DMS79 treated with DMSO at 0.1 percent for 48 hours (cell line): ENCODE measurements at regions not wholly inside any gene's neighbourhood (a gene's known extent, or its start where the extent isn't known, plus 50 kb on each side); places are given as distances from the start of the nearest gene placed in this dataset.
"Not testable (repeated sequence)": the region's sequence is repeated elsewhere in the genome, so short reads cannot be mapped to it uniquely, and the experiment has no call there.

Experiments
- DNase-seq: peaks from one replicate; lab custom pipeline; 2025; lab: John Stamatoyannopoulos, UW

DNA sequence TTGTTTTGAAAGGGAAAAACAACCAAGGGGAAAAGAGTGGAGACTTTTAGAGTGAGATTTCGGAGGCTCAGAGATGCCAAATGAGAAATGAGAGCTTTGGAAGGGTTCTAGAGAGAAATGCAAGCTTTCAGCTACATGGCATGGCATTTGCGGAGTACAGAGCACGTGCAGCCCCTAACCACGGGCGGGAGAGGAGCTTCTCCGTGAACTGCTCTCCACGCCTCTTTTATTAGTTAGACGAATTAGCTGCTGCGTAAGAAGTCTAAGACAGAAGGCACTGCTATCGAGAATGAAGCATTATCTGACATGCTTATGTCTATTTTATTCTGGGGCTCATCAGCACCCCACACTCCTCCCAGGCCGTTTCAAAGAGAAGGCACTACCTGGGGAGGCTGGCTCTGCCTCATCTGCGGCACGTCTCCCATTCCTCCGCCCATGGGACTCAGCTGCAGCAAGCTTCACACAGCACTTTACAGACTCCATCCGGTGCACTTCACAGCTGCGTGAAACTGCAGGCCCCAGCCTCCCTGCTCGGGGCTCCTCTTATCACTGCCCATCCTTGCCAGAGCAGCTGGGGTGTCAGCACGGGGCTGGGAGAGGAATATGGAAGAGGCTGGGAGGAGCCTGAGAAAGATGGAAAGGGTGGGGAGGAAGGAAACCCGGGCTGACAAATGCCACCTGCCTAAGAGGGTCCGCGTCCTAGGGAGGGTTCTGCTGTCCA is 207.3 kb upstream of the APCDD1 start:
- DNase-seq, result no peak

DNA sequence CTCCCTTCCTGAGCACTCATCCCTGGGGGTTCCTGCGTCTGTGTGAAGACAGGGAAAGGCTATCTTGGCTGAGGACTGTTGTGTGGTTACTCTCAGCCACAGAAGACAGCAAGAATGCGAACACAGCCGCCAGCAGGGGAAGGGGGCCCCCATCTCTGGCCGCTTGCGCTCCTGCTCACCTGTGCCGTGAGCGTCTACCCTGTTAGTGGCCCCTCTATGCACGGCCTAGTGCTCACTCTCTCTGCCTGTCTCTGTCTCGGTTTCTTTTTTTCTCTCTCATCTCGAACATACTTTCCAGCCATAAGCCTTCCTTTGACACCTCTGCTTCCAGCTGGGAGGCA is 206.7 kb upstream of the APCDD1 start:
- DNase-seq, result no peak

DNA sequence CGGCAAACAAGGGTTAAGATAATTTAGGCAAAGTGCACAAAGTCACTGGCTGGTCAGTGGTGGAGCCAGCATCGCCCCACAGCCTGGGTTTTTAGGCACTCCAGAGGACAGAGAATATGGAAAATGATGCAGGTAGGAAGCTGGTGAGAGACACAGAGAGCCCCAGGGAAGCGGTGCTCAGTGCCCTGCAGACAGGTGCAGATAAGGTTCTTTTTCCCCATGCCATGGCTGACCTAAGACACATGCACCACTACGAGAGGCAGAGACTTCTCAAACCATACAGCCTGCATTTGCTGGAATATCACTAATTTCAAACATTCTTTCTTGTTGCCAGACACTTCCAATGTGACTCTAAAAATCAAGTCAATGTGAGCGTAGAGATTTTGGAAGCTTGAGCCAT is 205.7 kb upstream of the APCDD1 start:
- no peak for DNase-seq

DNA sequence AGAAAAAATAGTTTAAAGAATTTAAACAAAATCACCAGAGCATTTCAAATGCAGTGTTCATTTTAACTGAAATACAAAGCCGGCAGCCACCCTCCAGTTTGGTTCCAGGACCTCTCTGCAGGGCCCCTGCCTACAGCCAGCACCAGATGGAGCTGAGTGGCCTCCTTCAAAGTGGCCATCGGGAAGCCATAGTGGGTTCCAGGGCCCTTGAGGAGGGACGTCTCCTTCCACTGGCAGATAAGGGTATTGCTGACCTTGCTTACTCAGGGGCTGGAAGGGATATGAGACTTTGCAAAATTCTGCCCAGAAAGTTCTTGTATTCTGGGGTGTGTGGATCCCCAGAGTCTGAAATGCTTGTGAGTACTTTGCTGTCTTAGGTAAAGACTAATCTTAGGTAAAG is 205.2 kb upstream of the APCDD1 start:
- DNase-seq, result no peak

DNA sequence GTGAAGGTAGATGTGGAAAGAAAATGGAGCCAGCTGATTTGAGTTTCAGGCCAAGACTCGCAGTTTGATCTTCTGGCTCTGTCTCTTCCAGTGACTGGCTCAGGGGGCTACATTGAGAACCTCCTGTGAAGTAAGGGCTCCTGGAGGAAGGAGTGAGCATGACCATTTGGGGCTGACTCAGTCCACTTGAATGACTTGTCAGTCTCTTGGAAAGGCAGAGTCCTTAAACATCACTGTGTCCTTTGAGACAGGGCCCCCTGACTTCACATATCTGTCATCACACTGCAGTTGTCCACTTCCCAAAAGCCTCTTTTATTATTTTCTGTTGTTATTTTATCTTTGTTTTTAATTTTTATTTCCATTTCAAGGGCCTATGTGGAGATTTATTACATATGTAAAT is 204.6 kb upstream of the APCDD1 start:
- no peak for DNase-seq

DNA sequence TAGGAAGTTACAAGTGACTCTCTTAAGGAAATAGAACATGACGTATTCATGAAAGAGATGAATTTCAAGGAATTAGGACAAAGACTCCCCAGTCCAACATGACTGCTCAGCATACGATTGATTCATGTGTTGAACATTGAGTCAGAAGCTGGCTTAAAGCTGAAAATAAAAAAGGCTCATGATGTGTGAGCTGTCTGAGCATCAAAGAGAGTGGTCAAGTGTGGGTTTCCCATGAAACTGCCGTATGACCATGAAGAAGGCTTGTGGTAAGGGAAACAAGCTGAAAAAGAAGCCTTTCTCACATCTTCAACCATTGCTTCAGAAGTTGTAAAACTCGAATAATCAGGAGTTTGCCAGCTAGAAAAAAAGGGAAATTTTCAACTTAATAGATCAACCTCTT is 201.9 kb upstream of the APCDD1 start:
- no peak for DNase-seq

DNA sequence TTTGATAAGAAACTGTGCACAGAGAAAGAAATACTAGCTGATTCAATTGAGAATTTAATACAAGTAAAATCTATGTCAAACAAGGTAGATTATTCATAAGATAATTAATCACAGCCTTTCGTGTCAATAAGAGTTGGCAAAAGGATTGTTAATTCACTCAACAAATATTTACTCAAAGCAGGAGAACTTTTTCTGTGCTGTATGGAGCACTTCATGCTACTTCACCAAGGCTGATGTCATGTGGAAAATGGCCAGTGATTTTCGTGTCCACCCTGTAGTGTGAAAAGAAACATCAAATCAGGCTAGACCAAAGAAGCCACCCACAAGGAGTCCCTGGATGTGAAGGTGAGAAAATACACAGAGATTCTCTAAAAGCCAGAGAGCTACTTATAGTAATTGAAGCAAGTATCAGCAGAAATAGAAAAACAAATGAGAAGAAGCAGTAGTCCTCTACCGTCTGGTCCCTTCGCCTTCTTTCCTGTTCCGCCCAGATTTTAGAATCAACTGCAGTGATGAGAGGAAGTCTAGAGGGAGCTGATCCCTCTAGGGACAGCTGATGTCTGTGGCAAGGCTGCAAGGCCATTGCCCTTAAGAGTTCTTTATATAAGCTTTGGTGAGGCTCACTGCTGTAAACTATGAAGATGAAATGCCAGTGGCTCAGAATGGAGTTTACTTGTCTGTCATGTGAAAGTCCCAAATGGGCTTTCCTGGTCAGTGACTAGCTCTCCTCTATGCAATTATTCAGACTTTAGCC is 201.3 kb upstream of the APCDD1 start:
- DNase-seq, result no peak

DNA sequence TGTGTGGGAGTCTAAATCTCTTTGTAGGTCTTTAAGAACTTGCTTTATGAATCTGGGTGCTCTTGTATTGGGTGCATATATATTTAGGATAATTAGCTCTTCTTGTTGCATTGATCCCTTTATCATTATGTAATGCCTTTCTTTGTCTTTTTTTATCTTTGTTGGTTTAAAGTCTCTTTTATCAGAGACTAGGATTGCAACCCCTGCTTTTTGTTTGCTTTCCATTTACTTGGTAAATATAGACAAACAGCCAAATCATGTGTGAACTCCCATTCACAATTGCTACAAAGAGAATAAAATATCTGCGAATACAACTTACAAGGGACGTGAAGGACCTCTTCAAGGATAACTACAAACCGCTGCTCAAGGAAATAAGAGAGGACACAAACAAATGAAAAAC is 198.2 kb upstream of the APCDD1 start:
- not testable (repeated sequence) for DNase-seq

DNA sequence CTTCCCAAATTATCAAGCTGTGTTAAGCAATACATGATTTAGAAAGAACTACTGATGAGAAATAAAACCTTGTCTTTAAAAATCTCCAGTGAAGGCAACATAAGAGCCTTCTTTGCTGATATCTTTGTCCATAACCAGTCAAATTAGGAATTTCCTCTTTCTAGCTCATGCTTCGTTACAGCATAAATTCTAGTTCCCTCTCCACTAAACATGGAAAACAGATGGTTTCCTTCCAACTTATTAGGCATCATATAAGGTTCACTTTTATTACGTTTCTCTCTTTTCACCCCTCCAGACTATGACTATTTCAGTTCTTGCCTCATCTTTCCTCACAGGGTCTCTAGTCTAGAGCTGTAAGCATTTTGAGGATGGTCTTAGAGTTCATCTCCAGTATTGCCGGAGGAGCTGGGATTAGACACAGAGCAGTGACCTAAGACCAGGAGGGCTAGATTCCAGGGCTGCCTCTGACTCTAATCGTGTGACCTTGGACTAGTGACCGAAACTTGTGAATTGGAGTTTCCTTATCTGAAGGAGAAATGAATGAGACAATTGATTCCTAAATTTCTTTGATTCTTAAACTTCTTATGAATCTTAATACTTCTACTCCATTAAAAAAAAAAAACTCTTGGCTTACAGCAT is 195.5 kb upstream of the APCDD1 start:
- no peak for DNase-seq

DNA sequence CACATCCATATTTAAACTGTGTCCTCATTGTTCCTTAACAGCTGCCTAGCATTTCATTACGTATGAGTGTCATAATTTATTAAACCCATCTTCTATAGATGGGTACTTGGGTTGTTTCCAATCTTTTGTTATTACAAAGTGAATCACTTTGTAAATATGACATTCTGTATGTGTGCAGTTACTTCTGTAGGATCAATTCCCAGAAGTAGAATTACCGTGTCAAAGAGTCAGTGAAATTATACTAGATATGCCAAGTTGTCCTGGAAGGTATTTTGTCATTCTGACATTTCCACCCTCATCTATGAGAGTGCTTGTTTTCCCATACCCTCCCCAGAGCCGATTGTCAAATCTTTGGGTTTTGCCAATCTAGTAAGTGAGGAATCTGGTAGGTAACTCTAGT is 194.5 kb upstream of the APCDD1 start:
- no peak for DNase-seq

DNA sequence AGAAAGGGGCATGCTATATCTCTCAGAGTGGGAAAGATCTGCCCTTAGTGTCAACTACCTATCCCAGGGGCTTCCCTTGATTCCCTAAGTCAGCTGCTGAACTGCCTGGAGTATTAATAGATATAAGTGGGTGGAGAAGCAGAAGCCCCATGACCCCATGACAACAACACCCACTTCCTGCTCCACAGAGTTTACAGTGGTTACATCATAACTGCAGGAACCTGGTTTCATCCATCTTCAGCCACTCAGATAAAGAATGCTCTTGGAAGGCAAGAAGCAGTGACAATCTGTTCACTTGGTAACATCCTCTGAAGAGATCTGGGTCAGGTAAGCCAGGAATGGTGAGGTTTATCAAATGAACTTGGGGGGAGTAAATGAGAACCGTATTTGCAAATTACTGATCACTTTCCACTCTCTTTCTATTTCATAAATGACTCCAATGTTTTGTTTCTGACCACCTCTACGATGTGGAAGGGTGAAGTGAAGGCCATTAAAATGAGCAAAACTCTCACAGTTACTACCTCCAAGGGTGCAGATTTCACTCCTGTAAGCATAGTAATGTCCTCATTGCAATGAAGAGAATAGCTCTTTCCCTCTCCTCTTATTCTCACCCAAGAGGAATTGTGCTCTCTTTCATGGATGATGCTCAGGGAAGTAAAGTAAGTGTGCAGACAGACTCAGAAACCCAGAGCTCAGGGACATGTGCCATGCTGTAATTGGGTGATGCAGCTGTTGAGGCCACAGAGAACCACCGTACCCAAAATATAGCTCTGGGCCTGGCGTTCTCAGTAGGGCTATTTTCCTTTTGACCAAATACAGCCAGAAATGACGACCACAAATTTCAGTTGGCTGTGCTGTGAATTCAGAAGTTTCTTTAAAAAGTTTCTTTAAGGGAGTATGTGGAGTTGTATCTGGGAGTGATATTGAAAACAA is 192.8 kb upstream of the APCDD1 start:
- DNase-seq, result no peak

DNA sequence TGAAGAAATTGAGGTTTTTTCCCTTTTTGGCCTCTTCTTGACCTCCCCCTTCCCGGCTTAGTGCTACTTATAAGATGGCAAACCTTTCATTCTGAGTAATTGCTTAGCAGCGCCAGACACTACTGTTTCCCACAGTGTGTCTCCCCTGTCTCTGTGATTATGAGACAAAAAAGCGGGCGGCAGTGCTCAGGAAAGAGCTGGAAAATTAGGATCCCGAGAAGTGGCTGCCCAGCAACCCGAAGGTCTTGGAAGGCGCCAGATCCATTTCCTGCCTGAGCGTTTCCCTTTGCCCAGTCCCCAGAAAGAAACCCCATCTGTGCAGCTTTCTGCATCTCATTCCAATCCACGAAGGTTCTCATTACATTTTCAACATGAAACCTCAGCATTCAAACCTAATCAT is 191.9 kb upstream of the APCDD1 start:
- DNase-seq, result no peak

DNA sequence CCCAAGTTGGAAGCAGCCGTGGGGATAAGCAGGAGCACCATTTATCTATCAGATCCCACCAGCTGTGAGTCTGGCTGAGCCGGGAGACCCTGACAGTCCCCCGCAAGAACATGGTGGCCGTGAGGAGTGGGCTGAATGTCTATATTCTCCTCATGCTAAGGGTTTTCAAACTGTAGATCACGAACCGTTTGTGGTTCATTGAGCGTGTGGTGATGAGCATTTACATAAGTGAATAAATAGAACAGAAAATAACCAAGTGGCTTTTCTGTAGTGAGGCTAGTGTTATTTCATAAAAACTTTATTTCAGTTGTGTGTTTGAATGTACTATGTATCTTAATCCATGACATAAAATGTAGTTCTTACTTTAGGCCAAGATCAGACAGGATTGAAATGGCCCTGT is 190.2 kb upstream of the APCDD1 start:
- DNase-seq, result no peak

DNA sequence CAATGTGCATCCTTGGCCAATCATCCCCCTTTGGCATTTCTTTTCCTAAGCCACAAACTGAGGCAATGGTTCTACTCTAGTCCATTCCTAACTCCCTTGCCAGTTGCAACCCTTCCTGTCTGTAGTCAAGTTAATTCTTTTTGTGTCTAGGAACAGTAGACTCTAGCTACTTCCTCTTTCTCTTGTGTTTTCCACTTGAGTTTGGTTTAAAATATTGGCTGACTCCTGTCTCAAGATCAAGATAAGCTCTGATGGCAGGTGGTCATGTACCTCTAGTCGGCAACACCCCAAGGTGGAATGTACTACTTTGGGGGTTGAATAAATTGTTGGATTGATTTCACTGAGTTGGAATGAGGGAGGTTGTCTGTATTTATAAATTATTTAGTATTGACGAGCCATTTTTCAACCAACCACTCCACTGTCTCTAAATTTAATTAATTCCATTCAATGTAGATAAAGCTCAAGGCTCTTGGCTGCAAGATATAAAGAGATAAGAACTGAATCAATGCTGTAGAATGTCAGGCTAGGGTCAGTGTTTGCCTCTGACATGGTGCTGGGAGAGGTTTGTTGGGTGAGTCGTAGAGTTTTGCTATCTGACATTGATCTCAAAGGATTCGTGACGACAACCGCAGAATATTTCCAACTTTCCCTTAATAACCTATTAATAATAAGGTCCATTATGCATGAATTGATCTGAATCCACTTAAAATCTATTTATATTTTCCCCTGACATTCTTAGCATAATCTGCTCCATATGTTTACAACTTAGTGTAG is 188.7 kb upstream of the APCDD1 start:
- DNase-seq, result no peak

DNA sequence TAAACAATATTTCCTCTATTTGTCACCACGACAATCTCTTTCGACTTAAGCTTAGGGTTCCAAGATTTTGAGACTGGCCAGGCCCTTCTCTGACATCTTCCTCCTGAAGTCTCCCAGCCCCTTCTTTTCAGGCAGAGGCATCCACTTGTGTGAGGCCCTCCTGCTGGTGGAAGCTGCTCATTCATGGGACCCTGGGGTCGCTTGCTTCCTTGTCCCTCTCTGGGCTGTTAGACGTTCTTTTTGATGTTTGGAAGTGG is 188.2 kb upstream of the APCDD1 start:
- DNase-seq, result no peak

DNA sequence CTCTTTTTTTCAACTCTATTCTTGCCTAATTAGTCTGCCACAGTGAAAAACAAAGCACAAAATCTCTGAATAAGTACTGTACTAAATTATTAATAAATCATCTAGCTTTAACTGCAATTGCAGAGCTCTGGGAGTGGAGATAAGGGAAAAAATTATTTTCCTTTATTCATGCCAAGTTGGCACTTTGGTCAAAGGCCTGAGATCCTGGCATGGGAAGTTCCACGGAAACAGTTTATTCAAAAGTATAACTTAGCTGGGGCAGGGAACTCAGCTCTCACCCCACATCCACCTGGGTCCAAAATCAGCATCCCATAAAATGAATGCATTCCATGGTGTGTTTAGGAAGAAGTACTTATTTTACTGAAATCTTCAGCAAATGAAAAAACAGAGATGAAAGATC is 185.2 kb upstream of the APCDD1 start:
- no peak for DNase-seq

DNA sequence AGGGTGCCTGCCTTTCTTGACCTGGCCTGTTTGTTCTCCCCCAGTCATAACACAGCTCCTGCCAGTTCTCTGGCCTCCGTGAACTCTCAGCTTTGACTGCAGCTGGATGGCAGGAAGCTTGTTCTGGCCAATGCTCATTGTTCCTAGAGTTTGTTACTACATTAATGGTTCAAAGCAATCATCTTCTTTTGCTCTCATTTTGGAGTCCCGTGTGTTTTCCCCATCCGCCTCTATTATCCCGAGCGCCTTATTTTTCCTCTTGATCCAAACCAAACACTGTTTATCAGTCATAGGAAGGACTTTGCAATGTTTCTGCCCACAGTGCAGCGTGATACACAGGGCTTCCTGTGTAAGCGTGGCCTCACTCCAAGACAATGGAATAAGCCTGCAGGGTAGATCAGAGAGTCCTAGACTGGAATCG is 184.3 kb upstream of the APCDD1 start:
- DNase-seq, result no peak

DNA sequence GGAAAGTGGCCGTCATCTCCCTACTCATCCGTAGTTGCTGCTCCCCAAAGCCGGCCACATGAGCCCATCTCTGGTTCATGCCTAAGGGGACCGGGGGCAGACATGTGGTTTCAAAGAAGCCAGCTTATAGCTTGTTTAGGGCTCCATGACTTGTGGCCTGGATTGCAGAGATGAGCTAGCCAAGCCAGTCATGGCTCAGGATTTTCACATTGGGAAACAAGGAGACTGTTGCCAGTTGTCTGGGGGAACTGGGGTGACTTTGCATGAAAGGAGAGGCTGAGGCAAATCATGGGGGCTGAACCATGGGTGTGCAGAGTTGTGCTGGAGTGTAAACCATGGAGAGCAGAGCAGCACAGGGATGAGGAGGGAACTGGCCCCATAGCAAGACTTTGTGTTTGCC is 183.0 kb upstream of the APCDD1 start:
- DNase-seq, result no peak

DNA sequence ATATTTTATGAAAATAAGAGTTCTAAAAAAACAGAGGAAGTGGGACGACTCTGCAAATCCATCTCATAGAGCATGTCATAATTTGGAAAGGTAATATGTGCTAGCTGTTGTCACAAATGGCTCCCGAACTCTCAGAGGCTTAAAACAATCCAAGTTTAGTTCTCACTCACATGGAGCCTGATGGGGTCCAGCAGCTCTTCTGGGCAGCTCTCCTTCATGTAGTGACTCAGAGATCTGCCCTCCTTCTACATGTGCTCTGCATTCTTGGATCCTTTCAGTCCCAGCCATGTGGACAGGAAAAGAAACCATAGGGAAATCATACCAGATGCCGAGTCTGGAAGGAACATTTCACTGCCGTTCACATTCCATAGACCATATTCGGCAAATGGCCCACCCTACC is 180.1 kb upstream of the APCDD1 start:
- DNase-seq, result no peak

DNA sequence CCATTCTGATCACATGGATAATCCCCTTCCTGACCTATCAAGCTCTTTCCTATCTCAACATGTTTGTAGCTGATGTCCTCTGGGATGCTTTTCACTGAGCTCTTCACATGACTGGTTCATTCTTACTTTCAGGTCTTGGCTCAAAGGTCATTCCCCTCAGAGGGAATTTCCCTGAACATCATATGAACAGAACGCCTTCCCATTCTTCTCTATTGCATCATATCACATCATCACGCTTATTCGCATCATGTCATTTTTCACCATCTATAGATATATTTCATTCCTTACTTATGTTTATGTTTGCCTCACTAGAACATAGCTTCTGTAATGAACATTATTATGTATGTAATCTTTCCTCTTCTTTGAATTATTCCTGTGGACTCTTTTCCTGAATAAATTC is 178.9 kb upstream of the APCDD1 start:
- no peak for DNase-seq

DNA sequence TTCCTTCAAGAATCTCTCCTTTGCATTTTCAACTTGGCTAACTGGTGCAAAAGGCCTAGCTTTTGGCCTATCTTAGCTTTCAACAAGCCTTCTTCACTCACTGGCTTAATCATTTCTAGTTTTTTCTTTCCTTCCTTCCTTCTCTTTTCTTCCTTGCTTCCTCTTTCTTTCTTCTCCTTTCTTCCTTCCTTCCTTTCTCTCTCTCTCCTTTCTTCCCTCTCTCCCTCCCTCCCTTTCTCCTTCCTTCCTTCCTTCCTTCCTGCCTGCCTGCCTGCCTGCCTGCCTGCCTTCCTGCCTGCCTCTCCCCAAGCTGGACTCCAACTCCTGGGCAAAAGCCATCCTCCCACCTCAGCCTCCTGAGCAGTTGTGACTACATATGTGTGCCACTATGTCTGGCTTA is 176.2 kb upstream of the APCDD1 start:
- DNase-seq, result no peak

DNA sequence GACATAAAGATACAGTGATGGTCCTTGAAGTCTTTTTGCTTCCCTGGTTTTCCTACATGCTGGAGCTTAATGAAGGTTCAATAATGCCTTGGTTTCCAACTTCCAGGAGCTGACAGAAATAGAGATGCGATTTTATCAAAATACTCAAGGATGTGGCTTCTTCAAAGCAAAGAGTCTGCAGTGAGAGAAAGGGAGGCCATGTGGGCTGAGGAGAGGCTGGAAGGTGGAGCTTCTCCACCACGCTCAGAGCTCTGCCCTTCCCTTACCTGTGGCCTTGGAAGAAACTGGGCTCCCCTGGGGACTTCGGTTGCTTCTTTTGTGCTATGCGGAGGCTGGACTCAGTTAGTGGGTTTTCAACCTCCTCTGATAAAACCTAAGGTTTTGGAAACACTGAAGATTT is 175.0 kb upstream of the APCDD1 start:
- DNase-seq, result no peak
